Erythroblast (primary cell): ENCODE measurements at regions not wholly inside any gene's neighbourhood (a gene's known extent, or its start where the extent isn't known, plus 50 kb on each side); places are given as distances from the start of the nearest gene placed in this dataset.

Source experiments
- DNase-seq, 2 experiments: peaks; one replicate each; lab custom pipeline; 2025; lab: John Stamatoyannopoulos, UW
- GATA1 ChIP-seq: IDR thresholded peaks from 2 replicates; pipeline ENCODE4 v1.6.1; 2011; ENCODE audit warnings: low read depth, mild to moderate bottlenecking, control low read depth, low read length, moderate library complexity
- POLR2A ChIP-seq: IDR thresholded peaks from 2 replicates; pipeline ENCODE4 v1.6.1; 2011; ENCODE audit warnings: mild to moderate bottlenecking, low read length

GRCh38 chr6:120614723-120615122, 719.6 kb downstream of the TBC1D32 start:
- no peak for DNase-seq
- TF ChIP-seq GATA1 = no peak
- no peak for TF ChIP-seq POLR2A

DNA sequence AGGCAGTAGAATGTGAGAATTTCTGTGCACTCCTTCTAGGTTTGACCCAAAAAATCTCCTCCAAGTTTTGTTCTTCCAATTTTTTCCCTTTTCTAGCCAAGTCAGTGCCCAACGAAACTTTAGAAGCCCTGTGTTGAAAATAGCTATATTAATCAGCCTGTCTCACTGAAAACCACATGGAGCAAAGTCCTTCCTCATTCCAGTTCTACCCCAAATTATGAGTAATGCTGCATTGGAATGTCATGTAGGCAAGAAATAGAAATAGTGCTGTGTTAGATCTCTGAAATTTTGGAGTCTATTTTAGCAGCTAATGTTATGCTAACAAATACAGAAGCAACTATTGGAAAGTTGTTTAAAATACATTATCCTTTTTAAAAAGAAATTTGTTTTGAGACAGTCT, 725.5 kb downstream of the TBC1D32 start:
- no peak for TF ChIP-seq POLR2A
- TF ChIP-seq GATA1 = no peak

GRCh38 chr6:120606743-120607142, 727.5 kb downstream of the TBC1D32 start:
- no peak for DNase-seq
- TF ChIP-seq GATA1 (no peak), POLR2A (no peak)

More for the DNA sequence above, 725.5 kb downstream of the TBC1D32 start:
- DNase-seq = no peak

- no peak for DNase-seq
- no peak for TF ChIP-seq GATA1
- TF ChIP-seq POLR2A = no peak
These were observed 729.8 kb downstream of the TBC1D32 start for GRCh38 chr6:120604510-120604909.

DNA sequence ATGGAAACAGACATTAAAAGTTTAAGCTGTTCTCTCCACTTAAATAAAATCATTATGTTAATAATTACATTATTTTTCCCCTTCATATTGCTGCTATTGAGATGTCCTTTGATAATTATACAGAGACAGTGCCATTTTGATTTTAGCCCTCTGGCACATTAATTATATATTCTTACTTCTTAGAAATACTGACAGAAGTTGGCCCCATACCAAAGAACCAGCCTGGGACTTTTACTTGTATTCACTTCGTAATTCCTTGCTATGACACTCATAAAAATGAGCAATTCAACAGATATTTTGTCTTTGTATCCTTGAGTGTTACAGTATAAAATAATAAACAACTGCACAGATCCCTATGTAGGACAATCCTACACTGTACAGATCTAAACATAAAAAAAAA, 743.7 kb downstream of the TBC1D32 start:
- TF ChIP-seq POLR2A (no peak), GATA1 (no peak)
- no peak for DNase-seq

GRCh38 chr6:120588424-120588823, 745.9 kb downstream of the TBC1D32 start:
- no peak for DNase-seq
- TF ChIP-seq GATA1 (no peak), POLR2A (no peak)

GRCh38 chr6:120587381-120587780, 746.9 kb downstream of the TBC1D32 start:
- TF ChIP-seq GATA1 (no peak), POLR2A (no peak)
- no peak for DNase-seq

DNA sequence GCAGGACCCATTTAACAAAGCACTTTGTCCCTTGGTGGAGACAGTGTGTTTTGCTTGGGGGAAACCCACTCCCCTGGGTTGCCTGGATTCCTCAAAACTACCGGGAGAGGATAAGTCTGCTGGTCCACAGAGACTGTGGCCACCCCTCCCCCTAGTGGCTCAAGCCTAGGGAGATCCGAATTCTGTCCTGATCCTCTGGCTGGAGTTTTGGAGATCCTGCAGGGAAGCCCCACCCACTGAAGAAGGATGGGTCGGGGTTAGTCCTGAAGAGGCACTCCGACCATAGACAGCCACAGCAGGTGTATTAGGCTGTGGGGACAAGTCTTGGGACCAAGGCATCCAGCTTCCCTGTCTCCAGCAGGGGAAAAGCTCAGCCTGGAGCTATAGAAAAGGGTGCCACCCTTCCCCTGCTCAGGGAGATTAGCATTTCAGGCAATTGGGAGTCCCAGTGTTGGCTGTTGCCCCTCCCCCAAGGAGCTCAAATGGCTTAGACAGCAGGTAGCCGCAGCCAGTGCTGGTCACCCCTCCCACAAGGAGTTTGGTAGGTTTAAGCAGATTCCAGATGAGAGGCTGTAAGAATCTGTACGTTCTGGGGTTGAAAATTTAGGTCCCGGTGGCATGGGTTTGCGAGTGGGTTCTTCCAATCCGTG, 750.0 kb downstream of the TBC1D32 start:
- DNase-seq = no peak
- no peak for TF ChIP-seq GATA1
- no peak for TF ChIP-seq POLR2A

GRCh38 chr6:120576061-120576460, 758.2 kb downstream of the TBC1D32 start:
- no peak for DNase-seq
- TF ChIP-seq POLR2A (no peak), GATA1 (no peak)

- no peak for DNase-seq
These were observed 764.6 kb downstream of the TBC1D32 start for GRCh38 chr6:120569714-120570113.

DNA sequence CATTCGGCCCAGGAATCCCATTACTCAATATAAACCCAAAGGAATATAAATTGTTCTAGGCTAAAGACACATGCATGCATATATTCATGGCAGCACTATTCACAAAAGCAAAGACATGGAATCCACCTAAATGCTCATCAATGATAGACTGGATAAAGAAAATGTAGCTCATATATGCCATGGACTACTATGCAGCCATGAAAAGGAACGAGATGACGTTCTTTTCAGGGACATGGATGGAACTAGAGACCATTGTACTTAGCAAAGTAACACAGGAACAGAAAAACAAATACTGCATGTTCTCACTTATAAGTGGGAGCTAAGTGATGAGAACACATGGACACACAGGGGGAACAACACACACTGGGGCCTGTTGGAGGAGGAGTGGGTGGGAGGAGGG, 769.5 kb downstream of the TBC1D32 start:
- TF ChIP-seq POLR2A (no peak), GATA1 (no peak)
- DNase-seq = no peak

More at GRCh38 chr6:120569714-120570113, 764.6 kb downstream of the TBC1D32 start:
- TF ChIP-seq POLR2A (no peak), GATA1 (no peak)

GRCh38 chr6:120558294-120558693, 776.0 kb downstream of the TBC1D32 start:
- no peak for DNase-seq
- TF ChIP-seq POLR2A = no peak
- TF ChIP-seq GATA1 = no peak

DNA sequence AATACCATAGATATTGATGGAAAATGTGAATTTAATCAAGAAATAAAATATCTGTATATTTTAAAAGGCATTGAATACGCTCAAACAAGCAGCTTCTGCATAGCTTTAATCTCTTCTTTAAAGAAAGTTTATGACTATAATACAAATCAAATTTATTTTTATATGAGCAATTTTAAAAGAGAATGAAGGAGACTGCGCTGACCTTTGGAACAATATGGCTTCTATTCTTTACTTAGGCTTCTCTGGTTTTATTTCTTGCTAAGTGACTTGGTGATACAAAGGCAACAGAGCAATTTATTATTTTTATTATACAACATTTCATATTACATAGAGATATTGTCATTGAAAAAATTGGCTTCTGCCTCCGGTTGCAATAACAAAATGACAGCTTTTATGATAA, 776.7 kb downstream of the TBC1D32 start:
- TF ChIP-seq GATA1 (no peak), POLR2A (no peak)
- DNase-seq = no peak

- no peak for DNase-seq
- TF ChIP-seq GATA1 = no peak
- no peak for TF ChIP-seq POLR2A
These were observed 777.8 kb downstream of the TBC1D32 start for GRCh38 chr6:120556491-120556890.

- no peak for TF ChIP-seq GATA1
- TF ChIP-seq POLR2A = no peak
These were observed 780.9 kb downstream of the TBC1D32 start for GRCh38 chr6:120553353-120553752.

More at GRCh38 chr6:120553353-120553752, 780.9 kb downstream of the TBC1D32 start:
- DNase-seq = no peak
